LNCaP clone FGC (cell line): ENCODE measurements at regions not wholly inside any gene's neighbourhood (a gene's known extent, or its start where the extent isn't known, plus 50 kb on each side); places are given as distances from the start of the nearest gene placed in this dataset.

ENCODE experiments used
- DNase-seq: peaks from one replicate; pipeline ENCODE4 v3.0.0-alpha.2; 2011; ENCODE audit warnings: low read depth
- H3K4me3 ChIP-seq: 2 replicates; pipeline ENCODE4 v1.5.1; 2011; ENCODE audit warnings: mild to moderate bottlenecking, low read depth, low read length, control low read depth
- CTCF ChIP-seq: IDR thresholded peaks from 2 replicates; pipeline ENCODE4 v1.5.1; 2012; ENCODE audit warnings: mild to moderate bottlenecking; ENCODE audit not compliant: control insufficient read depth, insufficient read depth; ENCODE audit errors: extremely low read depth

- no peak for TF ChIP-seq CTCF
- no peak overlapping the region for H3K4me3 ChIP-seq
- DNase-seq: no peak
Measured at GRCh38 chr6:9553002-9553401, 861.9 kb downstream of the TFAP2A start.

GRCh38 chr6:9543649-9544048 lies 871.2 kb downstream of the TFAP2A start:
- no peak for DNase-seq
- no peak overlapping the region for H3K4me3 ChIP-seq
- no peak for TF ChIP-seq CTCF

GRCh38 chr6:9540534-9541126 lies 874.2 kb downstream of the TFAP2A start:
- peak; percentile 28 for DNase-seq
- peak; percentile 66 for TF ChIP-seq CTCF
- no peak overlapping the region for H3K4me3 ChIP-seq

DNA sequence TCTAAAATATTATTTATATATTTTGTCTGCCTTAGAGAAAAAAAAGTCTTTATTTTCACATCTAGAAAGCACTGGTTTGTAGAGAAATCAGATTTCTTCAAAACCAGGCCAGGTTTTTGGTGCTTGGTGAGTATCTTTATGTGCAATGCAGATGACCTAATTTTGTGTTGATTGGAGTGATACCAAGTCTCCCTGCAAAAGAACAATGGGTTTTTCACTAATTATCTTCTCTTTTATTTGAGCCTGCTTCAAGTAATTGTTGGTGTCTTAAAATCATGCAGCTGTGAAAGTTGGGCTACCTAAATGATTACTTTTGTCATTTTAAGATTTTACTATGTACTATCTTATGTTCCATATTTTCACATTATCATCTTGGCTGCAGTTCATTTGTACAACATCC lies 874.7 kb downstream of the TFAP2A start:
- no peak overlapping the region for H3K4me3 ChIP-seq
- TF ChIP-seq CTCF: no peak
- no peak for DNase-seq

DNA sequence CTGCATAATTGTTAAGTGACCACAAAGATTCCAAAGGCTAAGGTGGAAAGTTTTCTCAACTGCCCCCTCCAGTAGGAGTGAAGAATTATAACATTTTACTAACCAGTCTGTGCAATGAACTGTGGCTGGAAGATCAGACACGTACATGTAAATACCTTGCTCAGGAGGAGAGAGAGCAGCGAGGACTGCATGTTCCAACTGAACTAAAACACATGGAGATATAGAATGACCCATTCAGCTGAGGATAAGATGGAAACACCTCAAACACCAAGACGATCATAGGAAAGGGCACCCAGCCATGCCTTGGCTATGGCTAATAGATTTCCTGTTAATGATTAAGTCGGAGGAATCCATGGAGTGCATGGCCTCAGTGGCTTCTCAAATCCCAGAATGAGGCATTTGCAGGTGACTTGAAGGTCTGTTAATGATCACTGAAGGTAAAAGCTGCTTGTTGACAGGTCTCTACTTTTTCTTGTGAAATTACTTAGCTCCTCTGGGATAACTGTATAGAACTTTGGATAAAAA lies 875.6 kb downstream of the TFAP2A start:
- DNase-seq: no peak
- TF ChIP-seq CTCF: no peak
- no peak overlapping the region for H3K4me3 ChIP-seq

- H3K4me3 ChIP-seq: no peak overlapping the region
- no peak for DNase-seq
- no peak for TF ChIP-seq CTCF
Measured at GRCh38 chr6:9537381-9537780, 877.5 kb downstream of the TFAP2A start.

DNA sequence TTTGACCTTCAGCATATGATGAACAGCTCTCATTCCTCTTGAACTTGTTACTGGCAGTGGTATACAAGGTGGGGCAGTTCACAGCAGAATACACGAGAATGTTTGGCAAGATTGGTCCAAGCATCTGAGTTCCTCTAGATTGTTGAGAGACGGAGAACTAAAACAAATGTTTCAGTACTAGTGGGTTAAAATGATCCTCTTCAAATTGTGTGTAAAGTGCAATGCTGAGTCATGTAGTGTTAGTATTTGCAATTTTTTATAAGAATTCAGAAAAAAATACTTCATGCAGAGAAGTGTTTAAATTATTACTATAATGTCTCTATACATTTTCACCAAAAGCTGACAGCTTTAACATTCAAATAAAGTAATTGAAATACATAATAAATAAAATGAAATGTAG lies 879.8 kb downstream of the TFAP2A start:
- no peak for DNase-seq
- no peak overlapping the region for H3K4me3 ChIP-seq
- no peak for TF ChIP-seq CTCF
